WTC11 (cell line): ENCODE measurements at regions not wholly inside any gene's neighbourhood (a gene's known extent, or its start where the extent isn't known, plus 50 kb on each side); places are given as distances from the start of the nearest gene placed in this dataset.
"Not testable (repeated sequence)": the region's sequence is repeated elsewhere in the genome, so short reads cannot be mapped to it uniquely, and the experiment has no call there.

ENCODE experiments used
- ATAC-seq: fragments of 200-7000 bp; cut with Tn5 transposase; 2 replicates; pipeline ENCODE4 v1.10.0; 2021; ENCODE audit warnings: mild to moderate bottlenecking, moderate library complexity
- CTCF ChIA-PET: fragments of 300-600 bp; sonication (Branson Sonifier 250); formaldehyde crosslinking; loops from one replicate; lab custom pipeline; 2021; ENCODE audit warnings: antibody characterized with exemption; lab: Charles Lee
- POLR2A ChIA-PET: fragments of 350-600 bp; sonication (Branson Sonifier 250); formaldehyde crosslinking; loops from one replicate; lab custom pipeline; 2021; ENCODE audit warnings: antibody characterized with exemption; lab: Charles Lee
- DNase-seq: peaks from one replicate; pipeline ENCODE4 v3.0.0; 2021; ENCODE audit warnings: low spot score
- H3K27ac Mint-ChIP-seq: 2 replicates; pipeline ENCODE4 v1.8.0; 2021; ENCODE audit warnings: mixed read lengths
- H3K27me3 Mint-ChIP-seq: 2 replicates; pipeline ENCODE4 v1.8.0; 2021; ENCODE audit warnings: low read depth, mild to moderate bottlenecking, moderate library complexity, mixed read lengths
- H3K36me3 Mint-ChIP-seq: 2 replicates; pipeline ENCODE4 v1.8.0; 2021; ENCODE audit warnings: mixed read lengths
- H3K4me1 Mint-ChIP-seq: 2 replicates; pipeline ENCODE4 v1.8.0; 2022; ENCODE audit warnings: mixed read lengths
- H3K4me3 Mint-ChIP-seq: 2 replicates; pipeline ENCODE4 v1.8.0; 2021; ENCODE audit warnings: mild to moderate bottlenecking, moderate library complexity, mixed read lengths
- H3K9me3 Mint-ChIP-seq: 2 replicates; pipeline ENCODE4 v1.8.0; 2021; ENCODE audit warnings: mixed read lengths

- H3K4me1 Mint-ChIP-seq, H3K36me3 Mint-ChIP-seq, H3K27ac Mint-ChIP-seq, H3K9me3 Mint-ChIP-seq, CTCF ChIA-PET, H3K4me3 Mint-ChIP-seq, DNase-seq, H3K27me3 Mint-ChIP-seq, POLR2A ChIA-PET: not testable (repeated sequence)
- ATAC-seq: peak; percentile 80
These were observed 233.9 kb upstream of the NBPF12 start for GRCh38 chr1:146704162-146704724.

DNA sequence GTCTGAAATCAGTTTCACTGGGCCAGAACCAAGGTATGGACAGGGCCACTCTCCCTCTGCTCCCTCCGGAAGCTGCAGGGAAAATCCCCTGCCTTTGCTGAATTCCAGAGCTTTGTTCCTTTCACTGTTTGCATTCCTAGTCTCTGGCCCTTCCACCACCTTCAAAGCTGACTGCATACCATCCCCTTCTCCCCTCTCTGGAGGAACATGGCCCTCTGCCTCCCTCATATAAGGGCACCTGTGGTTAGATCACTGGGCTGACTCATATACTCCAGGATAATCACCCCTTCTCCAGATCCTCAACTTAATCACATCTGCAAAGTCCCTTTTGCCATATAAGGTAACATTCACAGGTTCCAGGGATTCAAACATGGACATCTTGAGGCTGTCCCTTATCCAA is 236.8 kb upstream of the NBPF12 start:
- H3K9me3 Mint-ChIP-seq, POLR2A ChIA-PET, H3K27me3 Mint-ChIP-seq, H3K36me3 Mint-ChIP-seq, CTCF ChIA-PET, H3K4me3 Mint-ChIP-seq, H3K4me1 Mint-ChIP-seq: not testable (repeated sequence)
- DNase-seq (peak; percentile 12), ATAC-seq (peak; percentile 86)
- H3K27ac Mint-ChIP-seq: peak overlapping the region; percentile 63; the same call in 1 of the 2 replicates

DNA sequence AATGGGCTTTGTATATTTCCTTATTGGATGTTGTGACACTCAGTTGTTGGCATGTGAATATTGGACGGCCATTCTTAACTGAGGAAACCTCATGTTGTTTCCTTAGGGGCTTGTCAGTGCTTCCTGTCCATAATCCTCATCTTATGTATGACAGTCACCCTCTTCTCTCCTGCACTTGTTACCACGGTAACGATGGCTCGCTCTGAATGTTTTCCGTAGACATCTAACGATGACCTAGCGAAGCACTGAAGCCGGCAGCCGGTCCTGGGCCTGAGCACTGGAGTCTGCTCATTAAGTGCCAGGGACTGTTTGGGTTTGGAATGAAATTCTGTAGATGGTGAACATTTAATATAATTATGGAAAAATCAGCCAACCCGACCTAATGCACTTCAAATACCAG is 242.7 kb upstream of the NBPF12 start:
- H3K4me3 Mint-ChIP-seq, H3K36me3 Mint-ChIP-seq, DNase-seq, POLR2A ChIA-PET, H3K27ac Mint-ChIP-seq, H3K9me3 Mint-ChIP-seq, ATAC-seq, CTCF ChIA-PET, H3K4me1 Mint-ChIP-seq, H3K27me3 Mint-ChIP-seq: not testable (repeated sequence)

GRCh38 chr1:146691798-146692197 is 246.3 kb upstream of the NBPF12 start:
- not testable (repeated sequence) for ATAC-seq, H3K27ac Mint-ChIP-seq

GRCh38 chr1:146688893-146689292 is 249.2 kb upstream of the NBPF12 start:
- POLR2A ChIA-PET, H3K9me3 Mint-ChIP-seq, H3K4me3 Mint-ChIP-seq, ATAC-seq, H3K36me3 Mint-ChIP-seq, H3K27ac Mint-ChIP-seq, CTCF ChIA-PET, H3K27me3 Mint-ChIP-seq, DNase-seq, H3K4me1 Mint-ChIP-seq: not testable (repeated sequence)

More at GRCh38 chr1:146691798-146692197, 246.3 kb upstream of the NBPF12 start:
- CTCF ChIA-PET, H3K27me3 Mint-ChIP-seq, H3K36me3 Mint-ChIP-seq, H3K4me3 Mint-ChIP-seq, DNase-seq, H3K4me1 Mint-ChIP-seq, POLR2A ChIA-PET, H3K9me3 Mint-ChIP-seq: not testable (repeated sequence)

DNA sequence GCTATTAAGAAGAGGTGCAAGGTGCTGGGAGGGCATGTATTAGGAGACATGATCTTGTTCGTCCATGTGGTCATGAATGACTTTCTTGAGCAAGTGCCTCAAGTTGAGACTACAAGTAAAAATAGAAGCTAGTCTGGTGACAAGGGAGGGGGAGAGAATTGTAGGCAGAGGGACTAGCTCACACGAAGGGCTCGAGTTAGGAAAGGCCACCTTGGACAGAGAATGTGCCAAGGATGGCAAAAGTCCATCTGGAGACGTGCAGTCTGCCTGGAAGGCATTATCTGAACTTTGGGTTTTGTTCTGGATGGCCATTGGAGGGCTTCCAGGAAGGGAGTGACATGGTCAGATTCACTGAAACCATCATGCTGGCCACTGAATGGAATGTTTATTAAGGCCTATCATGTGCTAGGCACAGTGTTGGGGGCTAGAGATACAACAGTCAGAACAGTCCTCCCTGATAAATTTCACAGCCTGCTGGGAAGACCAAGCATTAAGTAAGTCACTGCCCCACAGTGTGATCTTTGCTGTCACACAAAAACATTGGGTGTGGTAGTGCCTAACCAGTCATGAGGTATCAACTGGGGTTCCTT is 251.3 kb upstream of the NBPF12 start:
- H3K4me3 Mint-ChIP-seq, DNase-seq, H3K36me3 Mint-ChIP-seq, POLR2A ChIA-PET, H3K27me3 Mint-ChIP-seq, ATAC-seq, H3K9me3 Mint-ChIP-seq, H3K27ac Mint-ChIP-seq, CTCF ChIA-PET, H3K4me1 Mint-ChIP-seq: not testable (repeated sequence)

GRCh38 chr1:146683126-146683429 is 255.0 kb upstream of the NBPF12 start:
- POLR2A ChIA-PET, CTCF ChIA-PET, H3K27me3 Mint-ChIP-seq, H3K4me3 Mint-ChIP-seq, H3K27ac Mint-ChIP-seq, H3K9me3 Mint-ChIP-seq, H3K4me1 Mint-ChIP-seq, DNase-seq, H3K36me3 Mint-ChIP-seq: not testable (repeated sequence)
- peak; percentile 36 for ATAC-seq

- H3K27ac Mint-ChIP-seq, H3K27me3 Mint-ChIP-seq, DNase-seq, H3K9me3 Mint-ChIP-seq, CTCF ChIA-PET, H3K4me1 Mint-ChIP-seq, POLR2A ChIA-PET, H3K36me3 Mint-ChIP-seq, H3K4me3 Mint-ChIP-seq: not testable (repeated sequence)
- ATAC-seq: peak; percentile 90
These were observed 255.6 kb upstream of the NBPF12 start for GRCh38 chr1:146682227-146683125.

DNA sequence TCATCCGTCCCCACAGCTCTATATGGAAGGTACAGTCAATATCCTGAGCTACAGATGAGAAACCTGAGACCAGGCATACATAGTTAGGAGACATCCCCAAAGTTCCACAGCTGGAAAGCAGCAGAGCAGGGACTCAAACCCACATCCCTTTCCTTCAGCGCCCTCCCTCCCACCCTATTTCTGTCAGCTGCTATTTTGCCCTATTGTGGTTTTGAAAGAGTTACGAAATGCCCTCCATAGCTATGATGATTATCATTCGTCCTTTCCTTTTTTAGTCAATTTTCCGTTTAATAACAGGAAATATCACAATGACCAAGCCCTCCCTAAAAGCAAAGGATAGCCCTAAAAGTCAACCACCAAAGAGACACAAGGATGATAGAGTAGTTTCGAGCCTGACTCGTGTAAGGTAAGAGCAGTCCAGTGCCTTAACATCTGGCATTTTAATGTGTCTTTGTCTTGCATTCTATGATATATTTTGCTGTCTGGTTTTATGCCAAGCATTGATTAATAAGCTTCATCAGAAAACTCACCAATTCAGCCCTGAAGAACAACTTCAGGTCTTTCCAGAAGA is 264.3 kb upstream of the NBPF12 start:
- ATAC-seq, CTCF ChIA-PET, H3K4me3 Mint-ChIP-seq, H3K27ac Mint-ChIP-seq, DNase-seq, H3K4me1 Mint-ChIP-seq, H3K36me3 Mint-ChIP-seq, H3K27me3 Mint-ChIP-seq, H3K9me3 Mint-ChIP-seq, POLR2A ChIA-PET: not testable (repeated sequence)

- H3K36me3 Mint-ChIP-seq, H3K27me3 Mint-ChIP-seq, POLR2A ChIA-PET, ATAC-seq, H3K4me3 Mint-ChIP-seq, DNase-seq, H3K9me3 Mint-ChIP-seq, CTCF ChIA-PET, H3K27ac Mint-ChIP-seq, H3K4me1 Mint-ChIP-seq: not testable (repeated sequence)
These were observed 265.5 kb upstream of the NBPF12 start for GRCh38 chr1:146672608-146673007.

- POLR2A ChIA-PET, H3K4me3 Mint-ChIP-seq, H3K27me3 Mint-ChIP-seq, DNase-seq, ATAC-seq, H3K4me1 Mint-ChIP-seq, H3K36me3 Mint-ChIP-seq, CTCF ChIA-PET, H3K27ac Mint-ChIP-seq, H3K9me3 Mint-ChIP-seq: not testable (repeated sequence)
These were observed 266.5 kb upstream of the NBPF12 start for GRCh38 chr1:146671588-146671987.

DNA sequence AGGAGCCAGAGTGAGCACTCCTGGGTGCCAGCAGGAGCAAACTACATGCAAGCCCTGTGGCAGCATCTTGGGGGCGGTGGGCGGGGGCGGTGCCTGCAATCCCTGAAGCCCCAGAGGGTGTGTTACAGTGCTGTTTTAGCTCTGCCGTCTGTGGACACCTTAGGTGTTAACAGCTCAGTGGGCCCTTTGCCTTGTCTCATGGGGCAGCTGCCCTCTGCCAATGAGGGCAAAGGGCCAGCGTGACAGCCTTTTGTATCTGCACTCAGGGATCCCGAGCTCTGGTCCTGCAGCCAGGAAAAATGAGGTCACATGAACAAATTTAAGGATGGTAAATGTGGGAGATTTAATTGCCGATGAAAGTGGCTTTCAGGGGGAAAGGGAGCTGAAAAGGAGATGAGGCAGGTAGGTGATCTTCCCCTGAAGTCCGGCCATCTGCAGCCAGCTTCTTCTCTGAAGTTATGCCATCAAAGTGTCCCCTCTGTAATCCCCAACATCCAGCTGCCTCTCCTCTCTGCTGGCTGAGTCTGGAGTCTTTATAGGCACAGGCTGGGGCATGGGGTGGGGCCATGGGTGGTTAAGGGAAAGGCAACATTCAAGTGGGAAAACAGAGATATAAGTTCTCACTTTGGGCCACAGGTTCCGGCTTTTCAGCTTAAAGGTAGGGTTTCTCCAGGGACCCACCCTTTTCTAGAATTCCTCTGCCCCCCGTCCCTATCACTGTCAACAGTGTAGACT is 267.1 kb upstream of the NBPF12 start:
- H3K27ac Mint-ChIP-seq, H3K4me1 Mint-ChIP-seq, DNase-seq, H3K27me3 Mint-ChIP-seq, ATAC-seq, CTCF ChIA-PET, H3K4me3 Mint-ChIP-seq, POLR2A ChIA-PET, H3K9me3 Mint-ChIP-seq, H3K36me3 Mint-ChIP-seq: not testable (repeated sequence)
